GM12878 (cell line): ENCODE measurements at regions not wholly inside any gene's neighbourhood (a gene's known extent, or its start where the extent isn't known, plus 50 kb on each side); places are given as distances from the start of the nearest gene placed in this dataset.

Source experiments
- ATAC-seq: fragments of 200-7000 bp; cut with Tn5 transposase; 3 replicates; pipeline ENCODE4 v1.9.1; 2020; ENCODE audit warnings: mild to moderate bottlenecking, moderate library complexity
- BruUV-seq: library from RNA; stranded (reverse); fragments of 400-500 nt; replicated peaks from 2 replicates; lab custom pipeline; 2021; lab: Mats Ljungman, UMichigan
- CTCF ChIA-PET: fragments of 300-600 bp; sonication (Branson Sonifier 250); formaldehyde crosslinking; extraction: SDS; loops from one replicate; lab custom pipeline; 2021; ENCODE audit warnings: inconsistent platforms; lab: Yijun Ruan, JAX
- POLR2A ChIA-PET: fragments of 350-600 bp; formaldehyde crosslinking; extraction: SDS; loops from one replicate; lab custom pipeline; 2021; ENCODE audit warnings: inconsistent platforms; lab: Charles Lee
- RAD21 ChIA-PET: fragments of 300-600 bp; sonication (Branson Sonifier 250); formaldehyde crosslinking; loops from one replicate; lab custom pipeline; 2023; ENCODE audit warnings: antibody characterized with exemption; ENCODE audit not compliant: unreplicated experiment; lab: Charles Lee
- SMC1A ChIA-PET: fragments of 300-600 bp; sonication (Branson Sonifier 250); formaldehyde crosslinking; loops from one replicate; lab custom pipeline; 2023; ENCODE audit not compliant: unreplicated experiment, uncharacterized antibody; lab: Charles Lee
- DNase-seq: peaks from one replicate; pipeline ENCODE4 v3.0.0-alpha.2; 2011; ENCODE audit warnings: low read depth, low spot score
- FAIRE-seq: peaks from 3 replicates; lab custom pipeline; 2011; peaks lifted over from hg19 to GRCh38; lab: Jason Lieb, UNC
- H2AFZ ChIP-seq: 2 replicates; pipeline ENCODE4 v1.6.0; 2011; ENCODE audit warnings: low read depth, low read length, control low read depth; ENCODE audit not compliant: control insufficient read depth
- H3K27ac ChIP-seq: 2 replicates; pipeline ENCODE4 v1.5.1; 2011; ENCODE audit warnings: control low read depth; ENCODE audit not compliant: control insufficient read depth, insufficient read depth
- H3K27me3 ChIP-seq, 2 experiments: replicated peaks in 1 of 2; 2 replicates each; pipeline versions ENCODE4 v1.6.0 to v1.6.1; 2011; ENCODE audit warnings: low read length in 1 of 2; ENCODE audit not compliant: control insufficient read depth in 2 of 2, insufficient read depth in 2 of 2
- H3K36me3 ChIP-seq, 2 experiments: 2 replicates each; pipeline ENCODE4 v1.5.1; 2011; ENCODE audit warnings: low read length in 1 of 2; ENCODE audit not compliant: control insufficient read depth in 2 of 2, insufficient read depth in 2 of 2
- H3K4me1 ChIP-seq: 2 replicates; pipeline ENCODE4 v1.6.1; 2011; ENCODE audit warnings: mild to moderate bottlenecking, low read length, moderate library complexity, mixed read lengths; ENCODE audit not compliant: control insufficient read depth, insufficient read depth
- H3K4me2 ChIP-seq: 2 replicates; pipeline ENCODE4 v1.6.0; 2011; ENCODE audit warnings: control low read depth; ENCODE audit not compliant: control insufficient read depth, insufficient read depth
- H3K4me3 ChIP-seq: fragments of 200-600 bp; sonication (generic); 2 replicates; pipeline ENCODE4 v1.5.1; 2016
- H3K79me2 ChIP-seq: 2 replicates; pipeline ENCODE4 v1.6.0; 2011; ENCODE audit warnings: low read length; ENCODE audit not compliant: control insufficient read depth, insufficient read depth
- H3K9ac ChIP-seq: 2 replicates; pipeline ENCODE4 v1.8.0; 2011; ENCODE audit warnings: low read length, control low read depth, mixed read lengths; ENCODE audit not compliant: control insufficient read depth, insufficient read depth
- H3K9me3 ChIP-seq: replicated peaks from 3 replicates; pipeline ENCODE4 v1.5.1; 2011; ENCODE audit warnings: mild to moderate bottlenecking, low read length; ENCODE audit not compliant: control insufficient read depth, insufficient read depth
- H4K20me1 ChIP-seq: 2 replicates; pipeline ENCODE4 v1.6.0; 2011; ENCODE audit not compliant: control insufficient read depth, insufficient read depth
- BMI1 ChIP-seq: fragments of 450-650 bp; IDR thresholded peaks from 2 replicates; pipeline ENCODE4 v1.6.1; 2016; ENCODE audit warnings: mild to moderate bottlenecking, moderate library complexity, borderline replicate concordance
- MYC ChIP-seq: IDR thresholded peaks from 2 replicates; pipeline ENCODE4 v1.6.1; 2011; ENCODE audit warnings: mild to moderate bottlenecking, low read length, moderate library complexity, inconsistent platforms; ENCODE audit not compliant: insufficient read depth, insufficient replicate concordance, insufficient read length, severe bottlenecking
- NFIC ChIP-seq: IDR thresholded peaks from 2 replicates; pipeline ENCODE4 v1.6.1; 2012; ENCODE audit warnings: low read depth, mild to moderate bottlenecking, inconsistent platforms, low read length, moderate library complexity
- NR2C2 ChIP-seq: IDR thresholded peaks from 2 replicates; pipeline ENCODE4 v1.6.1; 2011; ENCODE audit warnings: borderline replicate concordance, low read depth; ENCODE audit not compliant: control insufficient read depth, insufficient read length
- PML ChIP-seq: IDR thresholded peaks from 2 replicates; pipeline ENCODE4 v1.6.1; 2012; ENCODE audit warnings: low read length, inconsistent platforms
- WGBS: methylation state at CpG from one replicate; pipeline ENCODE4 v1.1.6; 2016; ENCODE audit warnings: low lambda C conversion rate; ENCODE audit not compliant: insufficient replicate concordance, insufficient coverage; ENCODE audit errors: missing lambda C conversion rate; 5-methylcytosine and 5-hydroxymethylcytosine counted together
- in situ Hi-C: fragments of 300-500 bp; cut with MboI; formaldehyde crosslinking; loops from 9 replicates; pipeline ENCODE4 v1.14.3; 2018; ENCODE audit warnings: mixed read lengths
- intact Hi-C: fragments of 100-400 bp; cut with micrococcal nuclease; formaldehyde crosslinking; loops from one replicate; pipeline ENCODE4 v1.14.2; 2022; ENCODE audit not compliant: unreplicated experiment
- TF ChIP-seq, protein P1 (sequence below): fragments of 450-650 bp; IDR thresholded peaks from 2 replicates; pipeline ENCODE4 v1.6.1; 2017; ENCODE audit warnings: antibody characterized with exemption, mild to moderate bottlenecking, moderate library complexity
- TF ChIP-seq, protein P2 (sequence below): fragments of 450-650 bp; IDR thresholded peaks from 2 replicates; pipeline ENCODE4 v1.6.1; 2017; ENCODE audit warnings: low read depth, mild to moderate bottlenecking, moderate library complexity
- TF ChIP-seq, protein P3 (sequence below): fragments of 450-650 bp; IDR thresholded peaks from 2 replicates; pipeline ENCODE4 v1.6.1; 2014; ENCODE audit warnings: mild to moderate bottlenecking

DNA sequence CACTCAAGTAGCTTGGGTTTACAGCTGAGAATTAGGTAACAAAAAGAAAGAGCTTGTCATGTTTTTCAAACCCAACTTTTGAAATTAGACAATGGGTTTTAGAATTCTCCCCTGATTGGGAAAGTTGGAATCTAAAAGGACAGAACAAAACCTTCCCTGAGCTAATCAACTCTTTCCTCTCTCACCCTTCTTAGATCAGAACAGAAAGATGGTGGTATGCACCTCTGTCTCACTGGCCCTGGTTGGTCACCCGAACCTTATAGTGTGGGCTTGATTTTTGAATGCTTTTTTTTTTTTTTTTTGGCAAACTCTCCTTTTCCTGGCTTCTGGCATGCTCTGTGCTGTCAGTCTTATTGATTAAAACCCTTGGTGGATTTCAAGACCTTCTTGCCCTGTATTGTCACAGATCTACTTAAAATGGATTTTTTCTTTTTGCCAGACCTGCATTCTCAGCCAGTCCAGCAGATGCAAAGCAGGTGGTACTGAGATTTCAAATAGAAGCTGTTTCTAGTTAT, 251.1 kb upstream of the RMST start (continued):
- TF ChIP-seq, protein P1, sequence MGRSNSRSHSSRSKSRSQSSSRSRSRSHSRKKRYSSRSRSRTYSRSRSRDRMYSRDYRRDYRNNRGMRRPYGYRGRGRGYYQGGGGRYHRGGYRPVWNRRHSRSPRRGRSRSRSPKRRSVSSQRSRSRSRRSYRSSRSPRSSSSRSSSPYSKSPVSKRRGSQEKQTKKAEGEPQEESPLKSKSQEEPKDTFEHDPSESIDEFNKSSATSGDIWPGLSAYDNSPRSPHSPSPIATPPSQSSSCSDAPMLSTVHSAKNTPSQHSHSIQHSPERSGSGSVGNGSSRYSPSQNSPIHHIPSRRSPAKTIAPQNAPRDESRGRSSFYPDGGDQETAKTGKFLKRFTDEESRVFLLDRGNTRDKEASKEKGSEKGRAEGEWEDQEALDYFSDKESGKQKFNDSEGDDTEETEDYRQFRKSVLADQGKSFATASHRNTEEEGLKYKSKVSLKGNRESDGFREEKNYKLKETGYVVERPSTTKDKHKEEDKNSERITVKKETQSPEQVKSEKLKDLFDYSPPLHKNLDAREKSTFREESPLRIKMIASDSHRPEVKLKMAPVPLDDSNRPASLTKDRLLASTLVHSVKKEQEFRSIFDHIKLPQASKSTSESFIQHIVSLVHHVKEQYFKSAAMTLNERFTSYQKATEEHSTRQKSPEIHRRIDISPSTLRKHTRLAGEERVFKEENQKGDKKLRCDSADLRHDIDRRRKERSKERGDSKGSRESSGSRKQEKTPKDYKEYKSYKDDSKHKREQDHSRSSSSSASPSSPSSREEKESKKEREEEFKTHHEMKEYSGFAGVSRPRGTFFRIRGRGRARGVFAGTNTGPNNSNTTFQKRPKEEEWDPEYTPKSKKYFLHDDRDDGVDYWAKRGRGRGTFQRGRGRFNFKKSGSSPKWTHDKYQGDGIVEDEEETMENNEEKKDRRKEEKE = no peak
- TF ChIP-seq BMI1 = no peak
- TF ChIP-seq, protein P2, sequence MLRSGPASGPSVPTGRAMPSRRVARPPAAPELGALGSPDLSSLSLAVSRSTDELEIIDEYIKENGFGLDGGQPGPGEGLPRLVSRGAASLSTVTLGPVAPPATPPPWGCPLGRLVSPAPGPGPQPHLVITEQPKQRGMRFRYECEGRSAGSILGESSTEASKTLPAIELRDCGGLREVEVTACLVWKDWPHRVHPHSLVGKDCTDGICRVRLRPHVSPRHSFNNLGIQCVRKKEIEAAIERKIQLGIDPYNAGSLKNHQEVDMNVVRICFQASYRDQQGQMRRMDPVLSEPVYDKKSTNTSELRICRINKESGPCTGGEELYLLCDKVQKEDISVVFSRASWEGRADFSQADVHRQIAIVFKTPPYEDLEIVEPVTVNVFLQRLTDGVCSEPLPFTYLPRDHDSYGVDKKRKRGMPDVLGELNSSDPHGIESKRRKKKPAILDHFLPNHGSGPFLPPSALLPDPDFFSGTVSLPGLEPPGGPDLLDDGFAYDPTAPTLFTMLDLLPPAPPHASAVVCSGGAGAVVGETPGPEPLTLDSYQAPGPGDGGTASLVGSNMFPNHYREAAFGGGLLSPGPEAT = no peak
- TF ChIP-seq, protein P3, sequence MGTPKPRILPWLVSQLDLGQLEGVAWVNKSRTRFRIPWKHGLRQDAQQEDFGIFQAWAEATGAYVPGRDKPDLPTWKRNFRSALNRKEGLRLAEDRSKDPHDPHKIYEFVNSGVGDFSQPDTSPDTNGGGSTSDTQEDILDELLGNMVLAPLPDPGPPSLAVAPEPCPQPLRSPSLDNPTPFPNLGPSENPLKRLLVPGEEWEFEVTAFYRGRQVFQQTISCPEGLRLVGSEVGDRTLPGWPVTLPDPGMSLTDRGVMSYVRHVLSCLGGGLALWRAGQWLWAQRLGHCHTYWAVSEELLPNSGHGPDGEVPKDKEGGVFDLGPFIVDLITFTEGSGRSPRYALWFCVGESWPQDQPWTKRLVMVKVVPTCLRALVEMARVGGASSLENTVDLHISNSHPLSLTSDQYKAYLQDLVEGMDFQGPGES = no peak
- TF ChIP-seq, all 136 proteins: peak for 0

DNA sequence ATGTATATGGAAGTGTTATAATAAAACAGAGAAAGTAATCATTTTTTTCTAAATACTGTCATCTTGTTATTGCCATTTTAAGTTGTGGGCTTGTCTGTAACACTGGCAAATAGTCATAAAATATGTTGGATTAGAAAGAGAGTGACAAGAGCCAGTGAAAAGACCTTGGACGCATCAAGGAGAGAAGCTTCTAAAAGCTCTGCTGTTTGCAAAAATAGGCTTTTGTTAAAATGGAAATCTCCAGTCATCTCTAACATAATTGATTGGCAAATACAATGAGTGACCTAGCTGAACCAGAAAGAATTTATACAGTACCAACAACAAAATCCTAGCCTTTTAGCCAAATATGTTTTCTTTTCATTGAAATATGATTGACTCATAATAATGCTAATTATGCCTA, 245.8 kb upstream of the RMST start:
- Histone ChIP-seq H4K20me1 (no peaks in the 10 kb centered on the region), H3K79me2 (no peaks in the 10 kb centered on the region), H2AFZ (no peak overlapping the region), H3K4me3 (no peak overlapping the region), H3K4me2 (no peak overlapping the region), H3K9me3 (no peaks in the 10 kb centered on the region), H3K9ac (no peak overlapping the region), H3K4me1 (no peaks in the 10 kb centered on the region), H3K27ac (no peak overlapping the region), H3K36me3 (no peaks in the 10 kb centered on the region), H3K27me3 (no peaks in the 10 kb centered on the region)
- SMC1A ChIA-PET = no interaction called here
- CTCF ChIA-PET = no interaction called here
- ATAC-seq (no peak), FAIRE-seq (no peak), DNase-seq (no peak)
- intact Hi-C loops (no loop called here), in situ Hi-C loops (no loop called here)
- no peak for TF ChIP-seq PML
- TF ChIP-seq NFIC = no peak
- no peak for TF ChIP-seq MYC
- TF ChIP-seq NR2C2 = no peak
- no TSS peak for BruUV-seq
- RAD21 ChIA-PET = no interaction called here
- POLR2A ChIA-PET = no interaction called here
- 57% methylated on average over 1 of the region's 1 CpG for WGBS
